ENCODE measurements at regions not wholly inside any gene's neighbourhood (a gene's known extent, or its start where the extent isn't known, plus 50 kb on each side); places are given as distances from the start of the nearest gene placed in this dataset.
A peak's percentile ranks its signal among the peaks of the same experiment; 100 is the strongest.

DNA sequence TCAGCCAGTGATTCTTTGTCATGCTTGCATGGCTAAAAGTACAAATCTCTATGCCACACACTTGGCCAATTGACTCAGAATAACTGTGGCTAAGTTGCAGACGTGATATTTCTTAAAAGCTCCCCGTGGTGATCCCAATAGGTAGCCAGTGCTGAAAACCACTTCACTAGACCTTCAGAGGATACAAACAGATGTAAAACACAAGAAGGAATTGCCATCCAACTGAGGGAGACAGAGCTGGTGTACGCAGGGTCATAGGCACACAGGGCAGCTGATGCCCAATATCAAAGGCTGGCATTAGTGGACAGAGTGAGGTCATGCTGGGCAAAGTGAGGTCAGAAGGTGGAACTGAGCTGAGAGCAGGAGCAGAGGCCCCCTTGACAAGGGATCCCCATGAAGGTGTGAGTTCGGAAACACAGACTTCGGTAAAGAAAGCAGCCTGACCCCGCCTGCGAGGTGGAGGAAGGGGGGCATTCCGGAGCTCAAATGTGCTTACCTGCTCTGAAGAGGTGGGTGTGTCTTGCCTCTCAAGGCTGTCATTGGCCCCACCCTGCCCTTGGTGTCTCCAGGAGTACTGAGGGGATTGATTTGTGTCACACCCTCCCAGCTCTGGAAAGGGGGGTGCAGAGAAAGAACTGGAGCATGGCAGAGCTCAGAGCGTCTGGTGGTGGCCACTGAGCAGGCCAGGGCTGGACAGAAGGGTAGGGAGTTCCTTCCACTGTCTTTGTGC is 344.9 kb upstream of the B3GAT1 start:
- no peak for DNase-seq (ENCODE audit: low spot score)
- no peaks in the 10 kb centered on the region for H3K9me3 Mint-ChIP-seq (ENCODE audit: low read depth)
- no peaks in the 10 kb centered on the region for H3K36me3 Mint-ChIP-seq (ENCODE audit: low read depth)
- H3K27ac Mint-ChIP-seq (ENCODE audit: unreplicated experiment): no peak overlapping the region
- no peak for TF ChIP-seq CTCF (IDR thresholded peaks at IDR 0.05)
- H3K4me3 Mint-ChIP-seq (ENCODE audit: unreplicated experiment): no peak overlapping the region
- no peaks in the 10 kb centered on the region for H3K4me1 Mint-ChIP-seq (ENCODE audit: low read depth)
- peaks cover 7% of the 10 kb centered on the region for H3K27me3 Mint-ChIP-seq (ENCODE audit: low read depth)

- TF ChIP-seq CTCF (IDR thresholded peaks at IDR 0.05): no peak
- Mint-ChIP-seq H3K9me3 (ENCODE audit: low read depth) (no peaks in the 10 kb centered on the region), H3K27ac (ENCODE audit: unreplicated experiment) (no peak overlapping the region), H3K4me1 (ENCODE audit: low read depth) (no peaks in the 10 kb centered on the region), H3K4me3 (ENCODE audit: unreplicated experiment) (no peak overlapping the region), H3K27me3 (ENCODE audit: low read depth) (peaks cover 7% of the 10 kb centered on the region), H3K36me3 (ENCODE audit: low read depth) (no peaks in the 10 kb centered on the region)
- DNase-seq (ENCODE audit: low spot score): no peak
Observed at GRCh38 chr11:134755535-134755934, 343.5 kb upstream of the B3GAT1 start.

GRCh38 chr11:134754521-134755198 is 342.6 kb upstream of the B3GAT1 start:
- Mint-ChIP-seq H3K9me3 (ENCODE audit: low read depth) (no peaks in the 10 kb centered on the region), H3K4me3 (ENCODE audit: unreplicated experiment) (no peak overlapping the region), H3K27ac (ENCODE audit: unreplicated experiment) (no peak overlapping the region), H3K4me1 (ENCODE audit: low read depth) (no peaks in the 10 kb centered on the region), H3K36me3 (ENCODE audit: low read depth) (no peaks in the 10 kb centered on the region), H3K27me3 (ENCODE audit: low read depth) (peaks cover 7% of the 10 kb centered on the region)
- TF ChIP-seq CTCF (IDR thresholded peaks at IDR 0.05): no peak
- DNase-seq (ENCODE audit: low spot score): no peak

- Mint-ChIP-seq H3K4me3 (ENCODE audit: unreplicated experiment) (no peak overlapping the region), H3K4me1 (ENCODE audit: low read depth) (no peaks in the 10 kb centered on the region), H3K27ac (ENCODE audit: unreplicated experiment) (no peak overlapping the region), H3K27me3 (ENCODE audit: low read depth) (peaks cover 7% of the 10 kb centered on the region), H3K36me3 (ENCODE audit: low read depth) (no peaks in the 10 kb centered on the region), H3K9me3 (ENCODE audit: low read depth) (peaks cover 3% of the 10 kb centered on the region)
- DNase-seq (ENCODE audit: low spot score): peak; percentile 79
- no peak for TF ChIP-seq CTCF (IDR thresholded peaks at IDR 0.05)
Observed at GRCh38 chr11:134753771-134754520, 341.9 kb upstream of the B3GAT1 start.

All from chondrocyte (in vitro differentiated cells).